Epithelial cell of prostate (primary cell): ENCODE measurements at regions not wholly inside any gene's neighbourhood (a gene's known extent, or its start where the extent isn't known, plus 50 kb on each side); places are given as distances from the start of the nearest gene placed in this dataset.

ENCODE experiments used
- DNase-seq: peaks from one replicate; pipeline ENCODE4 v3.0.0-alpha.2; 2011; ENCODE audit warnings: low read depth, low spot score
- H3K27ac ChIP-seq: fragments of 450-650 bp; 2 replicates; pipeline ENCODE4 v1.5.1; 2017; ENCODE audit warnings: mild to moderate bottlenecking

GRCh38 chrX:107502316-107502715 lies 52.9 kb downstream of the FRMPD3 start:
- H3K27ac ChIP-seq, result no peak overlapping the region
- DNase-seq, result no peak

GRCh38 chrX:107504006-107504405 lies 54.6 kb downstream of the FRMPD3 start:
- no peak overlapping the region for H3K27ac ChIP-seq

GRCh38 chrX:107505223-107505622 lies 55.8 kb downstream of the FRMPD3 start:
- H3K27ac ChIP-seq, result no peak overlapping the region
- no peak for DNase-seq

More at GRCh38 chrX:107504006-107504405, 54.6 kb downstream of the FRMPD3 start:
- DNase-seq, result no peak

GRCh38 chrX:107506596-107507031 lies 57.2 kb downstream of the FRMPD3 start:
- DNase-seq, result no peak
- no peak overlapping the region for H3K27ac ChIP-seq

- no peak for DNase-seq
- H3K27ac ChIP-seq, result no peak overlapping the region
These were observed 57.8 kb downstream of the FRMPD3 start for GRCh38 chrX:107507093-107507743.

- DNase-seq, result no peak
- H3K27ac ChIP-seq, result no peak overlapping the region
These were observed 58.3 kb downstream of the FRMPD3 start for GRCh38 chrX:107507744-107508117.

- H3K27ac ChIP-seq, result no peak overlapping the region
- no peak for DNase-seq
These were observed 59.5 kb downstream of the FRMPD3 start for GRCh38 chrX:107508925-107509324.

GRCh38 chrX:107514944-107515343 lies 65.5 kb downstream of the FRMPD3 start:
- no peak overlapping the region for H3K27ac ChIP-seq
- DNase-seq, result no peak

GRCh38 chrX:107521877-107522586 lies 72.6 kb downstream of the FRMPD3 start:
- no peak for DNase-seq
- no peak overlapping the region for H3K27ac ChIP-seq

GRCh38 chrX:107522901-107523300 lies 73.4 kb downstream of the FRMPD3 start:
- no peak overlapping the region for H3K27ac ChIP-seq
- no peak for DNase-seq

- H3K27ac ChIP-seq, result no peak overlapping the region
- DNase-seq, result no peak
These were observed 76.7 kb downstream of the FRMPD3 start for GRCh38 chrX:107526141-107526540.

- H3K27ac ChIP-seq, result no peak overlapping the region
- DNase-seq, result no peak
These were observed 80.7 kb downstream of the FRMPD3 start for GRCh38 chrX:107530141-107530540.

- DNase-seq, result peak; percentile 1
- no peak overlapping the region for H3K27ac ChIP-seq
These were observed 88.4 kb downstream of the FRMPD3 start for GRCh38 chrX:107537815-107538214.

GRCh38 chrX:107541244-107541643 lies 87.1 kb upstream of the PRPS1 start:
- H3K27ac ChIP-seq, result no peak overlapping the region
- DNase-seq, result no peak

- H3K27ac ChIP-seq, result no peak overlapping the region
- no peak for DNase-seq
These were observed 86.3 kb upstream of the PRPS1 start for GRCh38 chrX:107542040-107542439.

- H3K27ac ChIP-seq, result no peak overlapping the region
- no peak for DNase-seq
These were observed 85.8 kb upstream of the PRPS1 start for GRCh38 chrX:107542500-107542899.

- no peak for DNase-seq
- no peak overlapping the region for H3K27ac ChIP-seq
These were observed 80.7 kb upstream of the PRPS1 start for GRCh38 chrX:107547621-107548020.

- no peak for DNase-seq
- H3K27ac ChIP-seq, result no peak overlapping the region
These were observed 79.5 kb upstream of the PRPS1 start for GRCh38 chrX:107548775-107549174.

- no peak overlapping the region for H3K27ac ChIP-seq
- no peak for DNase-seq
These were observed 78.8 kb upstream of the PRPS1 start for GRCh38 chrX:107549504-107549903.

- H3K27ac ChIP-seq, result no peak overlapping the region
- DNase-seq, result no peak
These were observed 76.8 kb upstream of the PRPS1 start for GRCh38 chrX:107551546-107551945.

- no peak for DNase-seq
- no peak overlapping the region for H3K27ac ChIP-seq
These were observed 75.4 kb upstream of the PRPS1 start for GRCh38 chrX:107552930-107553329.

GRCh38 chrX:107556967-107557366 lies 71.3 kb upstream of the PRPS1 start:
- no peak overlapping the region for H3K27ac ChIP-seq
- no peak for DNase-seq
